ENCODE measurements at regions not wholly inside any gene's neighbourhood (a gene's known extent, or its start where the extent isn't known, plus 50 kb on each side); places are given as distances from the start of the nearest gene placed in this dataset.

DNA sequence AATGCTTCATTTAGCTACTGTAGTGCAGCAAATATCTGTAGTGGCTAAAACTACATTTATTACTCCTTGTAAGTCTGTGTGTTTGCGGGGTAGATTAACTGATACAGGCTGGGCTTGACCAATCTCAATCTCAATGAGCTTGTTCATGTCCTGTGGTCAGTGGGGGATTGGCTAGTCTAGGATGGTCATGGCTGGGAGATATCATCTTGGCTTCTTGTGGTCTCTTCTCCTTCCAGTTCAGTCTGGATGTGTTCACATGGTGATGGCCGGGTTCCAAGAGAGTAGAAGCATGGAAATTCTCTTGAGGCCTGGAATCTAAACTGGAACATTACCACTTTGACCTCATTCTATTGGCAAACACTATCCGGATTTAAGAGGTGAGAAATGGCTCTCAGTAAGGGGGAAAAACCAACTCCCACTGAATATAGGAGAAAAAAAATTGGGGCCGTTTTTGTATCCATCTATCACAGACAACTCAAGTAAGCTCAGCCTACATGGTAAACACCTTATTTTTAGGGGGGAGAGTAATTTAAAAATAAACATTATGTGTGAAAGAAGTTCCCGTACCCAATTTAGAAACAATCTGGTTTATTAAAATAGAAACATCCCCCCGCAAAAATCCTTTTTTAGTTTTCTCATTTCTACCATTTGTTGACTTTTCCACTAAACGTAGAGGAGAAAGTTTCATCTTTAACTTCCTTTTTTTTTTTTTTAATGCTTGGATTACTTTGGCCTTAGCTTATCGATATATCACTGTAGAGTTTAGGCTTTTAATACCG, 284.9 kb upstream of the TBC1D5 start (continued):
- TF ChIP-seq RXRA (IDR thresholded peaks at IDR 0.05; ENCODE audit: insufficient read depth, low read depth, low read length), result no peak
- TF ChIP-seq POLR2AphosphoS5 (IDR thresholded peaks at IDR 0.05; ENCODE audit: low read depth, low read length), result no peak
- TF ChIP-seq TBP (IDR thresholded peaks at IDR 0.05; ENCODE audit: low read depth, low read length), result no peak
- TF ChIP-seq EGR1 (IDR thresholded peaks at IDR 0.05; ENCODE audit: borderline replicate concordance, low read depth, low read length), result no peak
- TF ChIP-seq JUN (IDR thresholded peaks at IDR 0.05; ENCODE audit: low read depth, low read length), result no peak
- TF ChIP-seq, protein P1, sequence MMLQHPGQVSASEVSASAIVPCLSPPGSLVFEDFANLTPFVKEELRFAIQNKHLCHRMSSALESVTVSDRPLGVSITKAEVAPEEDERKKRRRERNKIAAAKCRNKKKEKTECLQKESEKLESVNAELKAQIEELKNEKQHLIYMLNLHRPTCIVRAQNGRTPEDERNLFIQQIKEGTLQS (IDR thresholded peaks at IDR 0.05; ENCODE audit: insufficient read depth, low read depth, low read length), result no peak
- TF ChIP-seq HDAC2 (IDR thresholded peaks at IDR 0.05; ENCODE audit: borderline replicate concordance in 1 of 2, low read depth in 2 of 2, low read length in 2 of 2), result no peak

Measured in H1 (cell line).